HG02588 (cell line): ENCODE measurements at regions not wholly inside any gene's neighbourhood (a gene's known extent, or its start where the extent isn't known, plus 50 kb on each side); places are given as distances from the start of the nearest gene placed in this dataset.

ENCODE experiments used
- ATAC-seq: cut with Tn5 transposase; IDR thresholded peaks from one replicate; pipeline ENCODE4 v1.9.1; 2021; ENCODE audit warnings: mild to moderate bottlenecking, moderate library complexity; ENCODE audit not compliant: unreplicated experiment

DNA sequence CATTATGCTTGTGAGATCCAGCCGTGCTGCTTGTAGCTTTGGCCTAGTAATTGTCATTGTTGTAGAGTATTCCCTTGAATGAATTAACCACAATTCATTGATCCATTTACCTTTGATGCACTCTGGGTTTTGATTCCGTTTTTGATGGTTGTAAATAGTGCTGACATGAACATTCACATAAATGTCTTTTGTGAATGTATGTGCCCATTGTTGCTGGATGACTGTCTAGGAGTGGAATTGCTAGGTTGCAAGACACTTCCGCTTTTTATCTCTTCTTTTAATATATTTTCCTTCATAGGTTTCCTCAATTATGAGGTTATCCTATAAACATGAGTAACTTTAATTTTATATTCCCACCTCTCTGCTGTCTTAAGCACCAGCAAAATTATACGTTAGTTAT, 104.8 kb upstream of the CCDC68 start:
- no peak for ATAC-seq

GRCh38 chr18:55054021-55054990, 95.0 kb upstream of the CCDC68 start:
- no peak for ATAC-seq

- no peak for ATAC-seq
Observed at GRCh38 chr18:55048892-55049291, 89.6 kb upstream of the CCDC68 start.

- ATAC-seq = no peak
Observed at GRCh38 chr18:55047546-55047945, 88.3 kb upstream of the CCDC68 start.

- ATAC-seq = no peak
Observed at GRCh38 chr18:55041366-55041765, 82.1 kb upstream of the CCDC68 start.

- ATAC-seq = no peak
Observed at GRCh38 chr18:55038162-55038561, 78.9 kb upstream of the CCDC68 start.

GRCh38 chr18:55034742-55035141, 75.5 kb upstream of the CCDC68 start:
- ATAC-seq = no peak

DNA sequence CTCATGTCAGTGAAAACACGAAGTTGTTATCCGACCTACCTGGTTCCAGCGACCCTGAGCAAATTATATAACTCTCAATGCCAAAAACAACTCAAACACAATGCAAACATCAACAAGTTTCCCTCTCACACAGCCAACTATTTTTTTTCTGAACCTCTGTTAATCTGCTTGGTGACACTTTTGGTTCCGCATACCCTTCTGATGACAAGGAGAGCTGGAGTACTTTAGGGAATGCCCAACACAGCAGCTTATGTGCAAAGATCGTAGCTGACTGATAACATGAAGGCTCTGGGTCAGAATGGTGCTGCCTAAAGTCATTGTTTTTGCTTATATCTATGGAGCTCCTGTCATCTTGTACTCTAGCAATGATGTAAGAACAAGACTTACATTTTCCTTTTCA, 72.7 kb upstream of the CCDC68 start:
- no peak for ATAC-seq

DNA sequence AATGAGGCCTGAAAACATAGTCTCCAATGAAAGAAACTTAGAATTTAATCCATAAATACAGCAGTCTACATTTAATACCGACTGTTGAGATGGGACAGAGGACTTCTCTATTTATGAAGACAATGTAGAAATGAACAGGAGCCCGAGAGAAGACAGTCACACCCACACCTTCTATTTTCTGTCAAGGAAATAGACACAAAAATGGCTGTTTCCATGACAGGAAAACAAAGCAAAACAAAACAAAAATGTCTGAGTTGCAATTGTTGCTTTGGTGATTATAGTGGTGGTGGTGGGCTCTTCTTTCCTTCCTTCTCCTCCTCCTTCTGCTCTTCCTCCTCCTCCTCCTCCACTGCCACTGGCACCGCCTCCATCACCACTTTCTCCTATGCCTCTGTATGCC, 72.3 kb upstream of the CCDC68 start:
- ATAC-seq = no peak

- no peak for ATAC-seq
Observed at GRCh38 chr18:55031164-55031563, 71.9 kb upstream of the CCDC68 start.

DNA sequence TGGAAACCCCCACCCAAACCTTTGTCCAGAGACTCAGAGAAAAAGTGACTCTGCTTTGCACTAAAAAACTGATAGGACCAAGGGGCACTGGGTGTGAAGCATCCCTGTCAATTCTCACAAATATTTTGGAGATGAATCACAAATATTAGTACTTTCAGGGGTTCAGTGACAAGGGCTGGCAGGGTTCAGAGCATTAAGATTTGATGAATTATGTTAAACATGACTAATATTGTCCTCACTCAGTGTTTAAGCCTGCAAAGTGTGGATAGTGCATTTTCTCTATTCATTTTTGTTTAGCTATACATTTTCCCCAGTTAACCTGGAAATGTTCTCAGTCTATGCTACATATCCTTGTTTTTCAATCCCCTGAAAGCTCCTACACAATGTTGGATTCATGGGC, 65.3 kb upstream of the CCDC68 start:
- ATAC-seq = no peak

- ATAC-seq = no peak
Observed at GRCh38 chr18:55018602-55019001, 59.3 kb upstream of the CCDC68 start.

GRCh38 chr18:55014095-55014494, 54.8 kb upstream of the CCDC68 start:
- ATAC-seq = no peak

DNA sequence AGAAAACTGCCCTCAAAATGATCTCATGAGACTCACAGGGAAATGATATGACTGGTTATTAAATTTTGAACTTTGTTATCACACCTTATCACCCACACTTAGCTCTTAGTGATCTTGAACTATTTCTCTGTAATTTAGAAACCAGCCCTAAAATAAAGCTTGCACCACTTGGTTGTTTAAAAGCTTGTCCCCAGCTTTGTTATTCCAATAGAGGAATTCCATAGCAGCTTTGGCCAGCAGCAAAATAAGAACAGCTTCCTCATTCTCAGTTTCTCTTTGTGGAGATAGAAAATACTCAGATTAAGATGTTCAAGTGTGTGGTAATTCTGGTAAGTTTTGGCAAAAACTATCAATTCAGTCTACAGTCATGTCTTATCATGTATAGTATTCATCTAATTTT, 54.4 kb upstream of the CCDC68 start:
- ATAC-seq = no peak

GRCh38 chr18:55013086-55013485, 53.8 kb upstream of the CCDC68 start:
- no peak for ATAC-seq

- ATAC-seq = no peak
Observed at GRCh38 chr18:55012008-55012407, 52.7 kb upstream of the CCDC68 start.
